GM18519 (cell line): ENCODE measurements at regions not wholly inside any gene's neighbourhood (a gene's known extent, or its start where the extent isn't known, plus 50 kb on each side); places are given as distances from the start of the nearest gene placed in this dataset.
"Not testable (repeated sequence)": the region's sequence is repeated elsewhere in the genome, so short reads cannot be mapped to it uniquely, and the experiment has no call there.

Source experiments
- ATAC-seq: cut with Tn5 transposase; IDR thresholded peaks from one replicate; pipeline ENCODE4 v1.9.1; 2021; ENCODE audit warnings: mild to moderate bottlenecking, moderate library complexity; ENCODE audit not compliant: unreplicated experiment, low FRiP score

- ATAC-seq: no peak
These were observed 135.2 kb upstream of the RFLNA start for GRCh38 chr12:124159655-124160054.

GRCh38 chr12:124160097-124160756, 134.7 kb upstream of the RFLNA start:
- no peak for ATAC-seq

- ATAC-seq: not testable (repeated sequence)
These were observed 133.5 kb upstream of the RFLNA start for GRCh38 chr12:124161402-124161801.

- no peak for ATAC-seq
These were observed 132.5 kb upstream of the RFLNA start for GRCh38 chr12:124162151-124163110.

- no peak for ATAC-seq
These were observed 129.2 kb upstream of the RFLNA start for GRCh38 chr12:124165695-124166094.

GRCh38 chr12:124167141-124167540, 127.8 kb upstream of the RFLNA start:
- no peak for ATAC-seq

GRCh38 chr12:124168016-124168786, 126.7 kb upstream of the RFLNA start:
- ATAC-seq: no peak

- ATAC-seq: no peak
These were observed 125.2 kb upstream of the RFLNA start for GRCh38 chr12:124169577-124170284.

GRCh38 chr12:124170760-124171159, 124.1 kb upstream of the RFLNA start:
- no peak for ATAC-seq

- no peak for ATAC-seq
These were observed 123.5 kb upstream of the RFLNA start for GRCh38 chr12:124171231-124171979.

GRCh38 chr12:124172636-124173035, 122.3 kb upstream of the RFLNA start:
- no peak for ATAC-seq

GRCh38 chr12:124173692-124174091, 121.2 kb upstream of the RFLNA start:
- ATAC-seq: no peak

- ATAC-seq: no peak
These were observed 120.2 kb upstream of the RFLNA start for GRCh38 chr12:124174451-124175348.

GRCh38 chr12:124175704-124176103, 119.2 kb upstream of the RFLNA start:
- no peak for ATAC-seq

- no peak for ATAC-seq
These were observed 117.5 kb upstream of the RFLNA start for GRCh38 chr12:124177276-124177950.

- ATAC-seq: no peak
These were observed 117.0 kb upstream of the RFLNA start for GRCh38 chr12:124177951-124178316.

GRCh38 chr12:124179936-124180607, 114.8 kb upstream of the RFLNA start:
- ATAC-seq: no peak

GRCh38 chr12:124183172-124183571, 111.7 kb upstream of the RFLNA start:
- ATAC-seq: no peak
